HG02981 (cell line): ENCODE measurements at regions not wholly inside any gene's neighbourhood (a gene's known extent, or its start where the extent isn't known, plus 50 kb on each side); places are given as distances from the start of the nearest gene placed in this dataset.

ENCODE experiments used
- ATAC-seq: cut with Tn5 transposase; IDR thresholded peaks from one replicate; pipeline ENCODE4 v1.9.1; 2021; ENCODE audit warnings: mild to moderate bottlenecking, moderate library complexity; ENCODE audit not compliant: unreplicated experiment

GRCh38 chr2:105460048-105460732 lies 61.3 kb upstream of the FHL2 start:
- no peak for ATAC-seq

- ATAC-seq: no peak
Measured at GRCh38 chr2:105458076-105458475, 59.2 kb upstream of the FHL2 start.

GRCh38 chr2:105455488-105456003 lies 56.7 kb upstream of the FHL2 start:
- no peak for ATAC-seq

- no peak for ATAC-seq
Measured at GRCh38 chr2:105454801-105455485, 56.1 kb upstream of the FHL2 start.

GRCh38 chr2:105451571-105452166 lies 52.8 kb upstream of the FHL2 start:
- no peak for ATAC-seq

- ATAC-seq: no peak
Measured at GRCh38 chr2:105450471-105450870, 51.6 kb upstream of the FHL2 start.

GRCh38 chr2:105449076-105449475 lies 50.2 kb upstream of the FHL2 start:
- ATAC-seq: no peak
